GM18909 (cell line): ENCODE measurements at regions not wholly inside any gene's neighbourhood (a gene's known extent, or its start where the extent isn't known, plus 50 kb on each side); places are given as distances from the start of the nearest gene placed in this dataset.

Experiments
- ATAC-seq: cut with Tn5 transposase; IDR thresholded peaks from one replicate; pipeline ENCODE4 v1.9.1; 2021; ENCODE audit warnings: mild to moderate bottlenecking; ENCODE audit not compliant: unreplicated experiment, poor library complexity

GRCh38 chr2:180416627-180417026 is 409.5 kb upstream of the CWC22 start:
- no peak for ATAC-seq

- no peak for ATAC-seq
Measured at GRCh38 chr2:180413336-180413735, 406.2 kb upstream of the CWC22 start.

GRCh38 chr2:180412219-180412618 is 405.1 kb upstream of the CWC22 start:
- ATAC-seq: peak; percentile 51

GRCh38 chr2:180411661-180412060 is 404.6 kb upstream of the CWC22 start:
- ATAC-seq: peak; percentile 88

GRCh38 chr2:180406687-180407086 is 399.6 kb upstream of the CWC22 start:
- no peak for ATAC-seq

- peak; percentile 71 for ATAC-seq
Measured at GRCh38 chr2:180405520-180405919, 398.4 kb upstream of the CWC22 start.

DNA sequence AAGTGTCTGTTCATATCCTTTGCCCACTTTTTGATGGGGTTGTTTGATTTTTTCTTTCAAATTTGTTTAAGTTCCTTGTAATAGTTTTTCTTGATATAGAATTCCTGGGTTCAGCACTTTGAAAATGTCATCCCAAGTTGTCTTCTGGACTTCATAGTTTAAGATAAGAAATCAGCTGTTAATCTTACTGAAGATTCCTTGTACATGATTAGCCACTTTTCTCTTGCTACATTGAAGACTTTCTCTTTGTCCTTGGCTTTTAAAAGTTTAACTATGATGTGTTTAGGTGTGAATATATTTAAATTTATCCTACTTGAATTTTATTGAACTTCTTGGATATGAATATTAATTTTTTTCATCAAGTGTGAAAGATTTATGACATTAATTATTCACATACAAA is 387.2 kb upstream of the CWC22 start:
- no peak for ATAC-seq

GRCh38 chr2:180385601-180386201 is 378.6 kb upstream of the CWC22 start:
- ATAC-seq: no peak

GRCh38 chr2:180376066-180376465 is 369.0 kb upstream of the CWC22 start:
- no peak for ATAC-seq

GRCh38 chr2:180374502-180375281 is 367.6 kb upstream of the CWC22 start:
- ATAC-seq: no peak

GRCh38 chr2:180370511-180371205 is 363.6 kb upstream of the CWC22 start:
- no peak for ATAC-seq

GRCh38 chr2:180368881-180369280 is 361.8 kb upstream of the CWC22 start:
- ATAC-seq: no peak

- no peak for ATAC-seq
Measured at GRCh38 chr2:180367815-180368214, 360.7 kb upstream of the CWC22 start.

DNA sequence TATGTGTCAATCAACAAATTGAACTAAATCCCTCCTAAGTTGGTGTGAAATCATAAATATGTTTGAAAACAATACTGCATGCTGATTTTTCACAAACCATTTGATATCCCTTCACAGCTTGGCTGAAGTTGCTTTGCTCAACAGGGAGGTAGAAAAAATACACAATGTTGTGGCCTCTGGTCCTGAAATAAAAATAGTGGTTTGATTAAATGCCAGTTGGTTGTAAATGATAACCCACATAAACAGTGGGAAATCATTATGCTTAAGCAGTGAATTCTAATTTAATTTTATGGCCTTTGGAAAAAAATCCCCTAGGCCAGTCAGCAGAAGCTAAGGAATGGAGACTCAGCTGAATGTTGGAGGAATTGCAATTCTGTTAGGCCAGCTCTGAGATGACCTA is 359.4 kb upstream of the CWC22 start:
- no peak for ATAC-seq

GRCh38 chr2:180364719-180365118 is 357.6 kb upstream of the CWC22 start:
- ATAC-seq: no peak

DNA sequence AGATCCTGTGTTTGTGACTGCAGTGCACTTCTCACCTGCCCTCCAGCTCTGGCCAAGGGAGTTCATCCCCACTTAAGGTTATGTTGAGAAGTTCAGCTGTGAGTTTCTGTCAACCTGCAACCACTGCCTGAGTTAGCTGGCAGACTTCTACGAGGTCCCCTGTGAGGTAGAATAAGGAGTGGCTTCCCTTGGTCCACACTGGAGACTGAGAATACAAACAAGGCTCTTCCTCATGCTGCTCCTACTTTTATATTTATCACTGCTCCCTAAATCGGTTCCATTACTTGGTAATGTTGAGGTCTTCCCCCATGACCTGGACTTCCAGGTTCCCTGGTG is 353.2 kb upstream of the CWC22 start:
- peak; percentile 56 for ATAC-seq

- peak; percentile 98 for ATAC-seq
Measured at GRCh38 chr2:180359522-180360282, 352.6 kb upstream of the CWC22 start.

DNA sequence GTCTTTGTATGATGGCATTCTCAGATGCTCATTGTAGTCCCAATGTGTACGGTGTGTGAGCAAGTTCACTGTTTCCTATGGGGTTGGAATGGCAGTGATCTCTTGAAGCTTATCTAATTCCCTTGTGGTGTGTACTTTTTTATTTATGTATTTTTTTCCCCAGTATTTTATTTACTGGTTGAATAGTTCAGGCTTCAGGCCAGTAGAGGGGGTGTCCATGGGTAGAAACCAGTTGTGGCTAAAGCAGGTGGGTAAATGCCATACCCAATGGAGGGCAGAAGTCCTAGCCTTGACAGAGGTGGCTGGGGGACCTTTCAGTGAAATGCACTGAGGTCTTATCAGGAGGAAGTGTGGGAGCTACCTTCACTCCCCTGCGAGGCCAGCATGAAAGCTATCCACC is 351.4 kb upstream of the CWC22 start:
- no peak for ATAC-seq

DNA sequence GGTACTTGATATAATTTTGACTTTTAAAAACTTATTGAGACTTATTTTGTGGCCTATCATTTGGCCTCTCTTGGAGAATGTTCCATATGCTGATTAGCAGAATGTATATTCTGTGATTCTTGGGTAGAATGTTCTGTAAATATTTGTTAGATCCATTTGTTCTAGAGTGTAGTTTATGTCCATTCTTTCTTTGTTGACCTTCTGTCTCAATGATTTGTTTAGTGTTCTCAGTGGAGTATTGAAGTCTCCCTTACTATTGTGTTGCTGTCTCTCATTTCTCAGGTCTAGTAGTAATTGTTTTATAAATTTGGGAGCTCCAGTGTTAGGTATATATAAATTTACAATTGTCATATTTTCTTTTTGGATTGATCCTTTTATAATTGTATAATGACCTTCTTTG is 349.6 kb upstream of the CWC22 start:
- no peak for ATAC-seq

DNA sequence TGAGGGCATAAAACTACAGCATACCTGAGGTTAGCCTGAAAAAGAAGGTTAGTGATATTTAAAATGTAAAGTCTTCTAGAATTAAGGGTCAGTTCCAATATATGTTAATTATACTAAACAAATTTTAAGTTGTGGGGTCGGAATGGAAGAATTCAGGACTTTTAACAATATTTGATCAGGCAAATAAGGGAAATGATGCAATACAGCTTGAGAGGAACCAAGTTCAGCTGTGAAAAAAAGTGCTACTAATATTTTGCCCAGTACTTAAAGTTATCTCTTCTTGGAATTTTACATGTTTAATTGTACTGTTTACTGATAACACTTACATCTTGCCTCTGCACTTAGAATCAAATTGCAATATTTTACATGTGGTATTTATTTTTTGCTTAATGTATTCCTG is 345.5 kb upstream of the CWC22 start:
- ATAC-seq: no peak

- no peak for ATAC-seq
Measured at GRCh38 chr2:180349809-180350208, 342.7 kb upstream of the CWC22 start.
